Epithelial cell of prostate (primary cell): ENCODE measurements at regions not wholly inside any gene's neighbourhood (a gene's known extent, or its start where the extent isn't known, plus 50 kb on each side); places are given as distances from the start of the nearest gene placed in this dataset.

ENCODE experiments used
- DNase-seq: peaks from one replicate; pipeline ENCODE4 v3.0.0-alpha.2; 2011; ENCODE audit warnings: low read depth, low spot score
- H3K27ac ChIP-seq: fragments of 450-650 bp; 2 replicates; pipeline ENCODE4 v1.5.1; 2017; ENCODE audit warnings: mild to moderate bottlenecking

GRCh38 chr11:69926376-69927050 is 107.3 kb upstream of the FGF3 start:
- DNase-seq, result no peak
- no peak overlapping the region for H3K27ac ChIP-seq

GRCh38 chr11:69928121-69928520 is 108.9 kb upstream of the FGF3 start:
- no peak for DNase-seq
- no peak overlapping the region for H3K27ac ChIP-seq

- DNase-seq, result no peak
- no peak overlapping the region for H3K27ac ChIP-seq
Measured at GRCh38 chr11:69928975-69929374, 109.8 kb upstream of the FGF3 start.

- H3K27ac ChIP-seq, result no peak overlapping the region
- no peak for DNase-seq
Measured at GRCh38 chr11:69930081-69931059, 111.2 kb upstream of the FGF3 start.

- H3K27ac ChIP-seq, result no peak overlapping the region
- DNase-seq, result no peak
Measured at GRCh38 chr11:69931060-69931910, 112.1 kb upstream of the FGF3 start.

GRCh38 chr11:69931994-69932910 is 113.0 kb upstream of the FGF3 start:
- H3K27ac ChIP-seq, result no peak overlapping the region
- no peak for DNase-seq

- H3K27ac ChIP-seq, result no peak overlapping the region
- no peak for DNase-seq
Measured at GRCh38 chr11:69934861-69935494, 115.8 kb upstream of the FGF3 start.

GRCh38 chr11:69935941-69936505 is 116.8 kb upstream of the FGF3 start:
- no peak overlapping the region for H3K27ac ChIP-seq
- no peak for DNase-seq

- DNase-seq, result no peak
- no peak overlapping the region for H3K27ac ChIP-seq
Measured at GRCh38 chr11:69936771-69937170, 117.6 kb upstream of the FGF3 start.

- no peak for DNase-seq
- H3K27ac ChIP-seq, result no peak overlapping the region
Measured at GRCh38 chr11:69938206-69938605, 119.0 kb upstream of the FGF3 start.

GRCh38 chr11:69939551-69940245 is 120.5 kb upstream of the FGF3 start:
- H3K27ac ChIP-seq, result no peak overlapping the region
- no peak for DNase-seq

GRCh38 chr11:69940246-69940610 is 121.0 kb upstream of the FGF3 start:
- H3K27ac ChIP-seq, result no peak overlapping the region
- DNase-seq, result no peak

GRCh38 chr11:69941546-69942332 is 122.5 kb upstream of the FGF3 start:
- DNase-seq, result no peak
- H3K27ac ChIP-seq, result no peak overlapping the region

- no peak for DNase-seq
- no peak overlapping the region for H3K27ac ChIP-seq
Measured at GRCh38 chr11:69942333-69942820, 123.2 kb upstream of the FGF3 start.

GRCh38 chr11:69943066-69943465 is 123.8 kb upstream of the FGF3 start:
- no peak overlapping the region for H3K27ac ChIP-seq
- DNase-seq, result no peak

- DNase-seq, result no peak
- H3K27ac ChIP-seq, result no peak overlapping the region
Measured at GRCh38 chr11:69943506-69943905, 124.3 kb upstream of the FGF3 start.

- no peak for DNase-seq
- no peak overlapping the region for H3K27ac ChIP-seq
Measured at GRCh38 chr11:69944146-69944795, 125.1 kb upstream of the FGF3 start.
